Left lobe of liver (tissue), 2 donors: ENCODE measurements at regions not wholly inside any gene's neighbourhood (a gene's known extent, or its start where the extent isn't known, plus 50 kb on each side); places are given as distances from the start of the nearest gene placed in this dataset.
A peak's percentile ranks its signal among the peaks of the same experiment; 100 is the strongest.

Source experiments
- ATAC-seq: fragments of 200-7000 bp; cut with Tn5 transposase; one replicate; pipeline ENCODE4 v1.9.1; 2020; ENCODE audit warnings: mild to moderate bottlenecking, moderate library complexity
- DNase-seq: peaks from one replicate; pipeline ENCODE4 v3.0.0-alpha.2; 2020; ENCODE audit warnings: low spot score
- donor health status: DM: no; HTN: no; CAD: no; lungs with moderate emphysema.
- donor health status: DM: no; HTN: yes; CAD: no.

GRCh38 chr12:71240946-71241345, 83.1 kb upstream of the TSPAN8 start:
- DNase-seq (no peak), ATAC-seq (no peak)

- ATAC-seq (no peak), DNase-seq (no peak)
These were observed 81.9 kb upstream of the TSPAN8 start for GRCh38 chr12:71239731-71240130.

DNA sequence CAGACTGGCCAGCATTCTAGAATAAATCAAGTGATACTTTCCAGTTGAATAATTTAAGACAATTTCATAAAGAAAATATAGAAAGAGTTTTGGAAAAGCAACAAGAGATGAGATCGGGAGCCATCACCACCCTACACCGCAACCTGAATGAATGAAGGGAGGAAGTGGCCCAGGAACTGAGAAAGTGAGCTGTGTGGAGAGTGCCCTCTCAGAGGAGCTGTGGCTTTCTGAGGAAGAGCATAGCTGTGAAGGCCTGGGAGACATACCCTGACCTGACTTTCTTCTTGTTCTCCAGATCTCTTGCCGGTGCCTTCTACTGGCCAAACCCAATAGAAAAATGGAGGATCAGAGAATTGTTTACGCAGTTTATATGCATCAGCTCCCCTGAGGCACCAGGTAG, 79.3 kb upstream of the TSPAN8 start:
- ATAC-seq (no peak), DNase-seq (no peak)

- DNase-seq (no peak), ATAC-seq (no peak)
These were observed 78.4 kb upstream of the TSPAN8 start for GRCh38 chr12:71236133-71236660.

DNA sequence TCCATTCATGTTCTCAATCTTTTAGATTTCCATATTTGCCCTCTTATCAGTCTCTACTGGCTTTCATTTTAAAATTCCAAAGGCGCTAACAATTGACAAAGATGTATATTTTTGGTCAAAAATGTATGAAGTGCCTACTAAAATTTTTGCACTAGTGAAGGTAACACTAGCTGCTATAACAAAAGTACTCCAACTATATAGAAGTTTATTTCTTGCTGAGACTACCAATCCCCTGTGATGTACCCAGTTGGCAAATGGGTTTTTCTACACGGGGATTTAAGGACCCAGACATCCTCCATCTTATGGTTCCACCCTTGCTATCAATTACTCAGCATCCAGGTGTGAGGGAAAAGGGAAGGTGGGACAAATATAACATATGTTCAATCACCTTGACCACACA, 75.3 kb upstream of the TSPAN8 start:
- ATAC-seq (no peak), DNase-seq (no peak)

GRCh38 chr12:71230542-71230941, 72.7 kb upstream of the TSPAN8 start:
- ATAC-seq = no peak
- DNase-seq = no peak

DNA sequence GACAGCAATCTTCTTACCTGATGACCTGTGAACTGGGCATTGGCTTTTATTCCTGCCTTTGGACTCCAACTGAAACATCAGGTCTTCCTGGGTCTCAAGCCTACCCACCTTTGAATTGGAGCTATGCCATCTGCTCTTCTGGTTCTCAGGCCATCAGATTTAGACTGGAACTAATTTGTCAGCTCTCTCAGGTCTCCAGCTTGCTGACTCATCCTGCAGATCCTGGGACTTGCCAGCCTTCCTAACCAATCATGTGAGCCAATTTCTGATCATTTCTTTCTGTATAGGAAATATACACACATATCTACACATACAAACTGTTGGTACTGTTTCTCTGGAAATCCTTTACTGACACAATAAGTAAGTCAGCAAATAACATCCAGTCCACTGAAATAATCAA, 65.3 kb upstream of the TSPAN8 start:
- DNase-seq = no peak
- no peak for ATAC-seq

DNA sequence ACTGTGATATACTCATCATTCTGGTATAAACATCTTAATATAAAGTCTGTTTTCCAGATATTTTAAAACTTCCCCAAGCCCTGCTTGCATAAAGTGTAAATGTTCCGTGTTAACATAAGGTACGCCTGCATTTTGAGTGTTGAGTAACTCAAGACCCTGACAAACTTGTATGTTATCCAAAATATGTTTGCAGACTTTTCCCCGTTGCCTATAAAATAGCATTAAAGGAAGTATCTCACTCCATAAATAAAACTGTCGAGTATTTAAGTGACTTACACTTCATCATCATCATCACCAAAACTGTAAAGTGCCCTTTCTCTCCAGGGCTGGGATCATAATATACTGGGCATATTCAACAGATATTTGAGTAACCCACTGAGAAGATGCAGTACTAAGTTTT, 64.6 kb upstream of the TSPAN8 start:
- no peak for ATAC-seq

GRCh38 chr12:71220260-71220659, 62.5 kb upstream of the TSPAN8 start:
- DNase-seq = no peak
- ATAC-seq = no peak

More for the DNA sequence above, 64.6 kb upstream of the TSPAN8 start:
- no peak for DNase-seq

GRCh38 chr12:71219224-71219623, 61.4 kb upstream of the TSPAN8 start:
- ATAC-seq (no peak), DNase-seq (no peak)

GRCh38 chr12:71218616-71219015, 60.8 kb upstream of the TSPAN8 start:
- ATAC-seq (no peak), DNase-seq (no peak)

GRCh38 chr12:71216725-71217579, 59.2 kb upstream of the TSPAN8 start:
- DNase-seq = no peak
- peak; percentile 95 for ATAC-seq

- no peak for DNase-seq
- ATAC-seq = no peak
These were observed 56.9 kb upstream of the TSPAN8 start for GRCh38 chr12:71214511-71215285.

DNA sequence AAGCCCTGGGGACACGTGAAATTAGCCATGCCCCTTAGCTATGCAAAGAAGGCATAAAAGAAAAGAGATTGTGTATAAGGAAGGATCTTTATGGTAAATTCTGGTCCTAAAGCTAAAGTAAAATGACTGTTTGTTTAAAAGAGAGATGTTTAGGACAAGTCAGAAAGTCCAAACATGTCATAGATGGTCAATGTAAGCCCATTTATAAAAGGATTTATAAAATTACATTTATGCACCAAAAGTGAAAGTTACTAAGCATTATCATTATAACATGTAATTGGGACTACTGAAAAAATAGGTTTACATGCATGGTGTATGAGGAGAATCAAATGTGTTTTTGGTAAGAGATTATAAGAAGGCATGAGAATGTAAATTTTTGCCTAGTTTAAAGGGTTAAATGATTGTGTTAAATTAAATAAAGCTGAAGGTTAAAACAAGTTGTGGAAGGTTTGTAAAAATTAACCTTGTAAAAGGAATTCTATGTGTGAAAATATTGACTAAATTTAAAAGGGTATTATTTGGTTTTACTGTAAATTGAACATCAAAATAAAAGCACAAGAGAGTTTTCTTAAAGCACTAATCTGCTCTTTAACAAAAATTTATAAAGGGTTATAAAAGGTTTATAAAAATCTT, 50.4 kb upstream of the TSPAN8 start:
- no peak for DNase-seq
- ATAC-seq = no peak
